HCT116 (cell line): ENCODE measurements at regions not wholly inside any gene's neighbourhood (a gene's known extent, or its start where the extent isn't known, plus 50 kb on each side); places are given as distances from the start of the nearest gene placed in this dataset.

Experiments
- CBX3 ChIP-seq: IDR thresholded peaks from 2 replicates; pipeline ENCODE4 v1.6.1; 2012; ENCODE audit warnings: low read depth
- CEBPB ChIP-seq: IDR thresholded peaks from 2 replicates; pipeline ENCODE4 v1.6.1; 2012; ENCODE audit warnings: low read depth
- CTCF ChIP-seq, 3 experiments: fragments of 200-600 bp in 1 of 3; sonication (generic) in 1 of 3; IDR thresholded peaks in 2 of 3; conservative IDR thresholded peaks in 1 of 3; 2 replicates each; pipeline ENCODE4 v1.5.1; 2012 to 2017; ENCODE audit warnings: low read depth in 2 of 3, low read length in 2 of 3, antibody characterized with exemption in 1 of 3, borderline replicate concordance in 1 of 3, control low read depth in 1 of 3, mild to moderate bottlenecking in 1 of 3, mixed read lengths in 1 of 3, mixed run types in 1 of 3, moderate library complexity in 1 of 3; ENCODE audit not compliant: insufficient read depth in 1 of 3
- RAD21 ChIP-seq: IDR thresholded peaks from 2 replicates; pipeline ENCODE4 v1.6.1; 2012; ENCODE audit warnings: low read depth, mild to moderate bottlenecking
- ZBTB33 ChIP-seq: IDR thresholded peaks from 2 replicates; pipeline ENCODE4 v1.6.1; 2011; ENCODE audit warnings: mild to moderate bottlenecking, low read length, moderate library complexity; ENCODE audit not compliant: insufficient replicate concordance; ENCODE audit errors: extremely low read depth

DNA sequence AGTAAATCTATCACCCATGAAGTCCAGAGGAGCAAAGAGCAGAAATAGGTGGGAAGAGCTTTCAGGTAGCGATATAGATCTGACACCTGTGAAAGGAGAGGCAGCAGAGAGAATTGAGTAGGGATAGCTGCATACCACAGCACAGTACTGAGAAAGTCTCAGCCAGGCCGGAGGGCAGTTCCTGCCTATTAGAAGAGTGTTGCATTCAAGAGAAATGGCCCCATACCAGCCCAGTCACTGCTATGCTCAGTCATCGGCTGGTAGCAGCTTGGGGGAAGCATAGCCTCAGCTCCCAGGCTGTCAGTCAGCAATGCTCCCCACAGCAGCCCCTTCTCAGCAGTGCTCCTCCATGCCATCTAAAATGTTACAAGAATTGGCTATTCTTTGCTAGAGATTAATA is 285.1 kb upstream of the CDH6 start:
- no peak for TF ChIP-seq ZBTB33
- TF ChIP-seq RAD21, result no peak
- TF ChIP-seq CBX3, result no peak
- TF ChIP-seq CTCF (IDR thresholded peaks at IDR 0.05 in 2 of 3, conservative IDR thresholded peaks at IDR 0.05 in 1 of 3; ENCODE audit: borderline replicate concordance in 1 of 3, insufficient read depth in 1 of 3, low read depth in 2 of 3, low read length in 2 of 3), result no peak
- no peak for TF ChIP-seq CEBPB
